ENCODE measurements at regions not wholly inside any gene's neighbourhood (a gene's known extent, or its start where the extent isn't known, plus 50 kb on each side); places are given as distances from the start of the nearest gene placed in this dataset.
A peak's percentile ranks its signal among the peaks of the same experiment; 100 is the strongest.

GRCh38 chr10:57593983-57594573, 673.6 kb downstream of the IPMK start:
- TF ChIP-seq, protein P1, sequence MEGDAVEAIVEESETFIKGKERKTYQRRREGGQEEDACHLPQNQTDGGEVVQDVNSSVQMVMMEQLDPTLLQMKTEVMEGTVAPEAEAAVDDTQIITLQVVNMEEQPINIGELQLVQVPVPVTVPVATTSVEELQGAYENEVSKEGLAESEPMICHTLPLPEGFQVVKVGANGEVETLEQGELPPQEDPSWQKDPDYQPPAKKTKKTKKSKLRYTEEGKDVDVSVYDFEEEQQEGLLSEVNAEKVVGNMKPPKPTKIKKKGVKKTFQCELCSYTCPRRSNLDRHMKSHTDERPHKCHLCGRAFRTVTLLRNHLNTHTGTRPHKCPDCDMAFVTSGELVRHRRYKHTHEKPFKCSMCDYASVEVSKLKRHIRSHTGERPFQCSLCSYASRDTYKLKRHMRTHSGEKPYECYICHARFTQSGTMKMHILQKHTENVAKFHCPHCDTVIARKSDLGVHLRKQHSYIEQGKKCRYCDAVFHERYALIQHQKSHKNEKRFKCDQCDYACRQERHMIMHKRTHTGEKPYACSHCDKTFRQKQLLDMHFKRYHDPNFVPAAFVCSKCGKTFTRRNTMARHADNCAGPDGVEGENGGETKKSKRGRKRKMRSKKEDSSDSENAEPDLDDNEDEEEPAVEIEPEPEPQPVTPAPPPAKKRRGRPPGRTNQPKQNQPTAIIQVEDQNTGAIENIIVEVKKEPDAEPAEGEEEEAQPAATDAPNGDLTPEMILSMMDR (IDR thresholded peaks at IDR 0.05), result peak; percentile 49; the same call in 1 of the 2 replicates
- no peak for TF ChIP-seq ZFX (IDR thresholded peaks at IDR 0.05; ENCODE audit: borderline replicate concordance)

All from 22Rv1 (cell line).